WI38 (cell line): ENCODE measurements at regions not wholly inside any gene's neighbourhood (a gene's known extent, or its start where the extent isn't known, plus 50 kb on each side); places are given as distances from the start of the nearest gene placed in this dataset.

Experiments used
- H3K4me3 ChIP-seq: 2 replicates; pipeline ENCODE4 v1.5.1; 2011; ENCODE audit warnings: low read depth, mild to moderate bottlenecking, control low read depth, low read length
- TF ChIP-seq, protein P1 (sequence below): IDR thresholded peaks from 2 replicates; pipeline ENCODE4 v1.5.1; 2012; ENCODE audit warnings: low read depth, mild to moderate bottlenecking, control low read depth, low read length

DNA sequence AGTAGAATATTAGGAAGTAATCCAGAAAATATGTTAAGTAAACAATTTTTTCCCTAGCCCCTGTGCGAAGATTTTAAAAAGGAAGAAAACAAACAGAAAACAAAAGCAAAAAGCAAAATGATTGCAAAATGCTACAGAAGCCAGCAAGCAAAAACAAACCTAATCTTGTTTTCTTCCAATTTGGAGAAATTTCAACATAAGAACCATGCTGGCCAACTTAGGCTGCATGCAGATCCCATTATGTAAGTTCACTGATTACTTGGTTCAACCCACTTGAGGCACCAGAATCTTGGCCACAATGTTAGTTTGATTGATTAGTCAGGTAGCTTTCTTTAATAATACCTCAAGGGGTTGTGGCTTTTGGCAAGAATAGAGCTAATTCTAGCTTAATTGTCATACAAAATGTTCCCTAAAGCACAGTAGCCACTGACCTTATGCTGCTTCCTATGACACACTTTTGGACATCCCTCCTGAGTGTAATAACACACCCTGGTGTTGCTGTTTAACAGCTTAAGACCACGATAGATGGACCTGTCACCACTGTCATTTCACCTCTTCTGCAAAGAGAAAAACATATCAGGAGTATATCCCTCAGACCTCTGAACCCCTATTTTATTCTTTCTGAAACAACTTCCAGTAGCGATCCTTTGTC lies 2342.1 kb downstream of the PCDH7 start:
- TF ChIP-seq, protein P1, sequence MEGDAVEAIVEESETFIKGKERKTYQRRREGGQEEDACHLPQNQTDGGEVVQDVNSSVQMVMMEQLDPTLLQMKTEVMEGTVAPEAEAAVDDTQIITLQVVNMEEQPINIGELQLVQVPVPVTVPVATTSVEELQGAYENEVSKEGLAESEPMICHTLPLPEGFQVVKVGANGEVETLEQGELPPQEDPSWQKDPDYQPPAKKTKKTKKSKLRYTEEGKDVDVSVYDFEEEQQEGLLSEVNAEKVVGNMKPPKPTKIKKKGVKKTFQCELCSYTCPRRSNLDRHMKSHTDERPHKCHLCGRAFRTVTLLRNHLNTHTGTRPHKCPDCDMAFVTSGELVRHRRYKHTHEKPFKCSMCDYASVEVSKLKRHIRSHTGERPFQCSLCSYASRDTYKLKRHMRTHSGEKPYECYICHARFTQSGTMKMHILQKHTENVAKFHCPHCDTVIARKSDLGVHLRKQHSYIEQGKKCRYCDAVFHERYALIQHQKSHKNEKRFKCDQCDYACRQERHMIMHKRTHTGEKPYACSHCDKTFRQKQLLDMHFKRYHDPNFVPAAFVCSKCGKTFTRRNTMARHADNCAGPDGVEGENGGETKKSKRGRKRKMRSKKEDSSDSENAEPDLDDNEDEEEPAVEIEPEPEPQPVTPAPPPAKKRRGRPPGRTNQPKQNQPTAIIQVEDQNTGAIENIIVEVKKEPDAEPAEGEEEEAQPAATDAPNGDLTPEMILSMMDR, result no peak
- no peak overlapping the region for H3K4me3 ChIP-seq

DNA sequence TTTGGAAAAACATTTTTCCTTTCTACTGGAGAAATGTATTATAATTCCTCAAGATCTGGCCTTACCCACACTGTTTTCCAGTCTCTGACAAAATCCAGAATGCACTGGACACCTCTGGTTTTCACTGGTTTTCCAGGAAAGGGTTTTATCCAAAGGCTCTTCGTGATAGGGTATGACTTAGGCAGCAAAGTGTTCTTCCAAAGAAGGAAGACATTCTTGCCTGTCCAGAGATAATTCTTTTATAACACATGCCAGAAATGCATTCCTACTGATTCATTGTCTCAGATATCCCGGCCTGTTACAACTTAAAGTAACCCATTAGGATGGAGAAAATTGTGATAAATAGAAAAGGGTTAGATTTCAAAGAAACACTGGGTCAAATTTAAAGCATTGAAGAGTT lies 2343.1 kb downstream of the PCDH7 start:
- TF ChIP-seq, protein P1, result no peak
- H3K4me3 ChIP-seq, result no peak overlapping the region

DNA sequence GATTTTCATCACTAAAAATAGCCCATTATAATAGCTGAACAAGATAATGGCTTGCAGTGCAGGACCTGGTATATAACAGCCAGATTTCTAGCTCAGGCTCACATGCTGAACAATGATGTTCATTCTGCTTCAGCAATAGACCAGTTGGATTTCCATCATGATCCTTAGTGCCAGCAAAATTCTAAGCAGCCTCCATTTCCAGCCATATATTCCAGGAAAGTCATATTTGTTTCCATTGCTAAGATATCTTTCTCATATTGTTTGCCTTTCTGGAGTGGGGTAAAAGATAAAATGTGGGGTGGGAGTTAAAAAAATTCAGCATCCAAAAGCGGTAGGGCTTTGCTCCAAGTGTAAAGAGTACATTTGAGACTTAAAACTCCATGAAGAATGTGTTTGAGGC lies 2344.1 kb downstream of the PCDH7 start:
- H3K4me3 ChIP-seq, result no peak overlapping the region
- TF ChIP-seq, protein P1, result no peak

DNA sequence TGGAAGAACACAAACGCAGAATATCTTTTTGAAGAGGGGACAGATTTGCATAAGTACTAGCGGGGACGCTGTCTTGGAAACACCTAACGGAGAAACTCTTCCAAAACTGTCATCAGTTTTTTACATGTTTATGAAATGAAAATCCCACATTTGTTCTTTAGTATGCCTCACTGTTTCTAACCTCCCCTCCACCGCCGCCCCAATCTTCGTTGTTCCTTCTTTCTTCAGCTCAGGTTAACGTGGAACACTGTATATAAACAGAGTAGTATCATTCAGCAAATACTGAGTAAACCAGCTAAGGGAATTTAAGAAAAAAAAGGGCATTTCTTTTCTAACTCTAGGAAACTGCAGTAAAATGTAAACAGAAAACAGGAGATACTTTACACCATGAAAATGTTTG lies 2345.6 kb downstream of the PCDH7 start:
- no peak overlapping the region for H3K4me3 ChIP-seq
- TF ChIP-seq, protein P1, result no peak

DNA sequence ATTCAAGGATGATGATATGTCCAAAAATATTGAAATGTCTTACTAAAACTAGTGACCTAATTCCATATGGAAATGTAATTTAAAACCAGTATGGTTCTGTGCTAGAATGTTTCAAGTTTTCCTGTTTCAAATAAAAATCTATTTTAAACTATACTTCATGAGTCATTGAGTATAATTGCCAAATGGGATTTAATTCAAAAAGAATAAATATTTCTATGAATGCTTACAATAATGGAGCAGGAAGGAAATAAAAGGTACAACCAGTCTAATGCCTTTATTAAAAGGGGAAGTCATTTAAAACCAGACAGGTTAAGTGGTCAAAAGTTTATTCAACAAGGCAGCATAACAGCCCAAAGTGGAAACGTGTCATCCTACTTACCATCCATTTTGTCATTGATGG lies 2347.1 kb downstream of the PCDH7 start:
- TF ChIP-seq, protein P1, result no peak

DNA sequence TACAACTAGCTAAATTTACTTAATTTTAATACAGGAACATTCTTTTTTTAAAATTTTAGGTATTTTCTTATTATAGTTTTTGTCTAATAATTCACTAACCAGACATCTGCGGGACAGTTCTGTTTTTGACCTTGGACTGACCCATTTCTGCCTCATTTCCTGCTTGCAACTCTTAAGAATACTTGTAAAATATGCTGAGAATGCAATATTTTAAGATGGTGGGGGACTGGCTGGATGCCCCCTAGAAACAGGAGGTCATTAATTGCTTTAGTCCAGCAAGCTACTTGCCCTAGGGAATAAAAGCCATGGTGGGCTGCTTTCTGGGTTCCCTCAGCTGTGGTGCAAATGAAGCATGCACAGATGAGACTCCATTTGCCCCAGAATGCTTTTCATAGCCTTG lies 2348.4 kb downstream of the PCDH7 start:
- TF ChIP-seq, protein P1, result no peak
- no peak overlapping the region for H3K4me3 ChIP-seq

More for the DNA sequence above, 2347.1 kb downstream of the PCDH7 start:
- no peak overlapping the region for H3K4me3 ChIP-seq

DNA sequence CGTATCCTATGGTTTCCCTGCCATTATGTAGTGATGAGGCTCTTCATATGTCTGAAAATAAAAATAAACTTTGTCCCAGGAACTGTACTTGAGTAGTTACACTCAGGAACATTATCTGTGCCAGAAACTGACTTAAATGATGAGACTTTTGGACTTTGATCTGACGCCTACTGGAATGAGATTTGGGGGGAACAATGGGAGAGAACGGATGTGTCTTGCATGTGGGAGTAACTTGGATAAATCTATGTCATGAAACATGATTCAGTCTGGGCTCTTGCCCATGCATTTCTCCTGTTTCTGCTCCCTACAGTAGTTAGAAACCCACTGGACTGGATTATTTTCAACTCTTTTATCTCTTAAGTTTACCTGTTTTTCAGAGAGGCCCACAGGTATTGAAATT lies 2351.4 kb downstream of the PCDH7 start:
- no peak overlapping the region for H3K4me3 ChIP-seq
- TF ChIP-seq, protein P1, result no peak
